H9 (cell line): ENCODE measurements at regions not wholly inside any gene's neighbourhood (a gene's known extent, or its start where the extent isn't known, plus 50 kb on each side); places are given as distances from the start of the nearest gene placed in this dataset.

Source experiments
- DNase-seq: peaks from one replicate; pipeline ENCODE4 v3.0.0-alpha.2; 2017
- H2AFZ ChIP-seq: one replicate; pipeline ENCODE4 v1.6.1; 2013; ENCODE audit warnings: mild to moderate bottlenecking, low read length, control low read depth, moderate library complexity
- H2AK5ac ChIP-seq: 2 replicates; pipeline ENCODE4 v1.6.1; 2013; ENCODE audit warnings: low read length, control low read depth, mixed read lengths; ENCODE audit not compliant: insufficient read length
- H2BK120ac ChIP-seq: one replicate; pipeline ENCODE4 v1.6.1; 2013; ENCODE audit warnings: low read depth, mild to moderate bottlenecking, low read length, control low read depth, inconsistent platforms; ENCODE audit not compliant: poor library complexity, severe bottlenecking
- H2BK12ac ChIP-seq: 2 replicates; pipeline ENCODE4 v1.6.1; 2013; ENCODE audit warnings: low read length, control low read depth, mixed read lengths, low read depth; ENCODE audit not compliant: insufficient read length
- H2BK15ac ChIP-seq: 2 replicates; pipeline ENCODE4 v1.6.1; 2013; ENCODE audit warnings: low read depth, low read length, control low read depth
- H2BK20ac ChIP-seq: one replicate; pipeline ENCODE4 v1.6.1; 2013; ENCODE audit warnings: low read depth, mild to moderate bottlenecking, low read length, control low read depth, inconsistent platforms; ENCODE audit not compliant: poor library complexity, severe bottlenecking
- H2BK5ac ChIP-seq: 2 replicates; pipeline ENCODE4 v1.6.1; 2013; ENCODE audit warnings: low read length, control low read depth, mixed read lengths; ENCODE audit not compliant: insufficient read length
- H3K14ac ChIP-seq: 2 replicates; pipeline ENCODE4 v1.6.1; 2013; ENCODE audit warnings: low read length, control low read depth; ENCODE audit not compliant: insufficient read depth
- H3K18ac ChIP-seq: 2 replicates; pipeline ENCODE4 v1.6.1; 2013; ENCODE audit warnings: low read depth, mild to moderate bottlenecking, mixed read lengths, low read length, control low read depth; ENCODE audit not compliant: insufficient read length
- H3K23ac ChIP-seq: 2 replicates; pipeline ENCODE4 v1.6.1; 2013; ENCODE audit warnings: low read length, control low read depth, mixed read lengths, low read depth; ENCODE audit not compliant: insufficient read length
- H3K23me2 ChIP-seq: 2 replicates; pipeline ENCODE4 v1.6.1; 2013; ENCODE audit warnings: low read depth, mild to moderate bottlenecking, mixed read lengths, low read length, control low read depth; ENCODE audit not compliant: insufficient read length, poor library complexity, severe bottlenecking
- H3K27ac ChIP-seq: 2 replicates; pipeline ENCODE4 v1.5.1; 2013; ENCODE audit warnings: low read length, control low read depth, mixed read lengths, low read depth; ENCODE audit not compliant: insufficient read length
- H3K27me3 ChIP-seq: 2 replicates; pipeline ENCODE4 v1.6.1; 2013; ENCODE audit warnings: low read length, control low read depth, inconsistent platforms; ENCODE audit not compliant: insufficient read depth
- H3K4ac ChIP-seq: 2 replicates; pipeline ENCODE4 v1.6.1; 2013; ENCODE audit warnings: low read depth, mild to moderate bottlenecking, control low read depth, inconsistent platforms, low read length, moderate library complexity
- H3K4me1 ChIP-seq: 2 replicates; pipeline ENCODE4 v1.6.1; 2013; ENCODE audit warnings: low read length, control low read depth, inconsistent platforms; ENCODE audit not compliant: insufficient read depth
- H3K4me2 ChIP-seq: 2 replicates; pipeline ENCODE4 v1.6.1; 2013; ENCODE audit warnings: low read length, control low read depth, mixed read lengths; ENCODE audit not compliant: insufficient read length, insufficient read depth
- H3K56ac ChIP-seq: 2 replicates; pipeline ENCODE4 v1.6.1; 2013; ENCODE audit warnings: low read depth, mild to moderate bottlenecking, mixed read lengths, low read length, control low read depth; ENCODE audit not compliant: insufficient read length
- H3K79me1 ChIP-seq: 2 replicates; pipeline ENCODE4 v1.6.1; 2013; ENCODE audit warnings: low read depth, mild to moderate bottlenecking, moderate library complexity, low read length, control low read depth, inconsistent platforms; ENCODE audit not compliant: insufficient read depth, poor library complexity, severe bottlenecking
- H3K79me2 ChIP-seq: 2 replicates; pipeline ENCODE4 v1.6.1; 2013; ENCODE audit warnings: low read length, control low read depth, inconsistent platforms; ENCODE audit not compliant: insufficient read depth
- H3K9ac ChIP-seq: 2 replicates; pipeline ENCODE4 v1.6.1; 2013; ENCODE audit warnings: low read length, control low read depth, mixed read lengths; ENCODE audit not compliant: insufficient read length; ENCODE audit errors: extremely low read depth
- H3K9me3 ChIP-seq: one replicate; pipeline ENCODE4 v1.6.1; 2013; ENCODE audit warnings: low read depth, low read length, inconsistent platforms; ENCODE audit not compliant: control insufficient read depth
- H3T11ph ChIP-seq: one replicate; pipeline ENCODE4 v1.6.1; 2013; ENCODE audit warnings: mild to moderate bottlenecking, low read length, control low read depth, inconsistent platforms
- H4K20me1 ChIP-seq: one replicate; pipeline ENCODE4 v1.6.1; 2013; ENCODE audit not compliant: control insufficient read depth, insufficient read length, insufficient read depth
- H4K5ac ChIP-seq: 2 replicates; pipeline ENCODE4 v1.6.1; 2013; ENCODE audit warnings: low read depth, mild to moderate bottlenecking, mixed read lengths, low read length, control low read depth; ENCODE audit not compliant: insufficient read length
- H4K8ac ChIP-seq: replicated peaks from 2 replicates; pipeline ENCODE4 v1.6.1; 2013; ENCODE audit warnings: low read length, control low read depth, mixed read lengths, low read depth; ENCODE audit not compliant: insufficient read length
- H4K91ac ChIP-seq: 2 replicates; pipeline ENCODE4 v1.6.1; 2013; ENCODE audit warnings: low read depth, mild to moderate bottlenecking, moderate library complexity, mixed read lengths, low read length, control low read depth; ENCODE audit not compliant: insufficient read length
- H3K27ac Mint-ChIP-seq, 3 experiments: 2 replicates in 2 of 3; 3 replicates in 1 of 3; pipeline ENCODE4 v1.8.0; 2020 to 2021; ENCODE audit warnings: mixed read lengths in 3 of 3, mild to moderate bottlenecking in 1 of 3, moderate library complexity in 1 of 3
- H3K27me3 Mint-ChIP-seq: 2 replicates; pipeline ENCODE4 v1.8.0; 2021; ENCODE audit warnings: low read depth, mild to moderate bottlenecking, moderate library complexity, mixed read lengths
- H3K36me3 Mint-ChIP-seq, 3 experiments: 2 replicates in 2 of 3; 3 replicates in 1 of 3; pipeline ENCODE4 v1.8.0; 2020 to 2021; ENCODE audit warnings: low read depth in 3 of 3, mixed read lengths in 3 of 3; ENCODE audit not compliant: insufficient read depth in 1 of 3
- H3K4me1 Mint-ChIP-seq, 2 experiments: 2 replicates each; pipeline ENCODE4 v1.8.0; 2020; ENCODE audit warnings: mixed read lengths in 2 of 2
- H3K4me3 Mint-ChIP-seq, 2 experiments: 2 replicates in 1 of 2; 3 replicates in 1 of 2; pipeline ENCODE4 v1.8.0; 2020 to 2021; ENCODE audit warnings: mild to moderate bottlenecking in 2 of 2, mixed read lengths in 2 of 2, moderate library complexity in 1 of 2
- H3K9me3 Mint-ChIP-seq, 2 experiments: 2 replicates in 1 of 2; 3 replicates in 1 of 2; pipeline ENCODE4 v1.8.0; 2020; ENCODE audit warnings: mild to moderate bottlenecking in 2 of 2, mixed read lengths in 2 of 2, moderate library complexity in 1 of 2
- CTCF ChIP-seq: fragments of 200-600 bp; sonication (generic); conservative IDR thresholded peaks from 3 replicates; pipeline ENCODE4 v1.8.0; 2021; ENCODE audit warnings: antibody characterized with exemption, mild to moderate bottlenecking
- WGBS: extraction: QIAGEN DNeasy Blood & Tissue Kit; methylation state at CpG from one replicate; pipeline ENCODE4 v1.1.7; 2013; ENCODE audit warnings: missing lambda C conversion rate, low lambda C conversion rate, mixed read lengths; ENCODE audit not compliant: insufficient read length; ENCODE audit errors: extremely low coverage; 5-methylcytosine and 5-hydroxymethylcytosine counted together

GRCh38 chr5:170444969-170445505 lies 55.9 kb upstream of the KCNMB1 start:
- no peak overlapping the region for H2BK15ac ChIP-seq
- no peak overlapping the region for H3K4me2 ChIP-seq
- H3K27me3 ChIP-seq = no peaks in the 10 kb centered on the region
- Mint-ChIP-seq H3K27me3 (peaks cover 7% of the 10 kb centered on the region; the same call in 1 of the 2 replicates), H3K9me3 (peaks cover 12 to 14% of the 10 kb centered on the region in 2 experiments), H3K4me3 (no peak overlapping the region), H3K27ac (no peak overlapping the region; a peak in 1 of 7 replicates), H3K36me3 (peaks cover 4 to 6% (median 5%) of the 10 kb centered on the region in 3 experiments; a peak in 5 of 7 replicates), H3K4me1 (peaks cover 22 to 30% of the 10 kb centered on the region in 2 experiments)
- no peak overlapping the region for H3K4ac ChIP-seq
- no peak overlapping the region for H2BK5ac ChIP-seq
- no peaks in the 10 kb centered on the region for H3K9me3 ChIP-seq
- no peak overlapping the region for H4K8ac ChIP-seq
- no peaks in the 10 kb centered on the region for H3K4me1 ChIP-seq
- H2BK120ac ChIP-seq = no peak overlapping the region
- H4K91ac ChIP-seq = no peak overlapping the region
- H3T11ph ChIP-seq = no peak overlapping the region
- H3K23me2 ChIP-seq = no peaks in the 10 kb centered on the region
- no peak overlapping the region for H3K56ac ChIP-seq
- no peak overlapping the region for H3K18ac ChIP-seq
- no peak for TF ChIP-seq CTCF
- no peak overlapping the region for H3K27ac ChIP-seq
- H4K5ac ChIP-seq = no peak overlapping the region
- H3K79me2 ChIP-seq = no peaks in the 10 kb centered on the region
- no CpG with 5 or more reads among the region's 10 CpGs for WGBS
- no peak overlapping the region for H3K9ac ChIP-seq
- no peak overlapping the region for H3K23ac ChIP-seq
- H2BK12ac ChIP-seq = no peak overlapping the region
- no peak overlapping the region for H3K14ac ChIP-seq
- no peak overlapping the region for H2BK20ac ChIP-seq
- no peak for DNase-seq
- H2AK5ac ChIP-seq = no peak overlapping the region
- H3K79me1 ChIP-seq = no peaks in the 10 kb centered on the region
- no peak overlapping the region for H2AFZ ChIP-seq
- H4K20me1 ChIP-seq = no peaks in the 10 kb centered on the region
